ENCODE measurements at regions not wholly inside any gene's neighbourhood (a gene's known extent, or its start where the extent isn't known, plus 50 kb on each side); places are given as distances from the start of the nearest gene placed in this dataset.

- peak; percentile 9; the same call in 1 of the 2 replicates for TF ChIP-seq ZNF460 (CRISPR knock-in tag; IDR thresholded peaks at IDR 0.05; ENCODE audit: borderline replicate concordance)
- no peak for TF ChIP-seq ESRRA (CRISPR knock-in tag; IDR thresholded peaks at IDR 0.05; ENCODE audit: low read depth)
- TF ChIP-seq POLR2G (IDR thresholded peaks at IDR 0.05; ENCODE audit: low read depth, low read length) = no peak
- TF ChIP-seq IRF2 (CRISPR knock-in tag; IDR thresholded peaks at IDR 0.05) = 0 out of 2 replicates have a peak, but pooled peaks have one; percentile 31
- TF ChIP-seq KIAA2018 (CRISPR knock-in tag; IDR thresholded peaks at IDR 0.05; ENCODE audit: borderline replicate concordance) = no peak
- peak in 1 of 2 experiments; percentile 48; a peak in 1 of 4 replicates for TF ChIP-seq NR2F1 (CRISPR knock-in tag; IDR thresholded peaks at IDR 0.05)
- TF ChIP-seq CTCF (CRISPR knock-in tag; IDR thresholded peaks at IDR 0.05) = peak; percentile 40
- TF ChIP-seq, protein P1, sequence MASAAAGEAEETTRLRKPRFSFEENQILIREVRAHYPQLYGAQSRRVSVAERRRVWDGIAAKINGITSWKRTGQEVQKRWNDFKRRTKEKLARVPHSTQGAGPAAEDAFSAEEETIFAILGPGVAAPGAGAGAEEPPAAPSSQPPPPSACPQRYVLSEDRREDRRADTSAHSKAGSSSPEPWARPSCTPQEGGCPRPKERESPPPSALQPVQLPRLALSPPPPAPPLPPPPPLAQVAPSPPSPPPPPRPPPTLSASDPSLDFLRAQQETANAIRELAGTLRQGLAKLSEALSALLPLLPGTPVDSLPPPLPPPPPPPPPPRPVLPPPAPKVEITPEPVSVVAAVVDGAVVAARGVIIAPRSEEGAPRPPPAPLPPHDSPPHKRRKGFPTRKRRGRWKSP (CRISPR knock-in tag; IDR thresholded peaks at IDR 0.05) = no peak
- TF ChIP-seq ETV5 (CRISPR knock-in tag; IDR thresholded peaks at IDR 0.05; ENCODE audit: borderline replicate concordance) = peak; percentile 87
- TF ChIP-seq NFE2 (CRISPR knock-in tag; IDR thresholded peaks at IDR 0.05) = no peak
- peak; percentile 38; the same call in 1 of the 2 replicates for TF ChIP-seq RXRB (CRISPR knock-in tag; IDR thresholded peaks at IDR 0.05; ENCODE audit: borderline replicate concordance)
- TF ChIP-seq KDM6A (CRISPR knock-in tag; IDR thresholded peaks at IDR 0.05; ENCODE audit: low read depth) = no peak
- no peak for TF ChIP-seq ZSCAN9 (CRISPR knock-in tag; IDR thresholded peaks at IDR 0.05; ENCODE audit: borderline replicate concordance)
- TF ChIP-seq ELF1 (CRISPR knock-in tag; IDR thresholded peaks at IDR 0.05) = peak; percentile 53; the same call in 1 of the 2 replicates
- TF ChIP-seq, protein P2, sequence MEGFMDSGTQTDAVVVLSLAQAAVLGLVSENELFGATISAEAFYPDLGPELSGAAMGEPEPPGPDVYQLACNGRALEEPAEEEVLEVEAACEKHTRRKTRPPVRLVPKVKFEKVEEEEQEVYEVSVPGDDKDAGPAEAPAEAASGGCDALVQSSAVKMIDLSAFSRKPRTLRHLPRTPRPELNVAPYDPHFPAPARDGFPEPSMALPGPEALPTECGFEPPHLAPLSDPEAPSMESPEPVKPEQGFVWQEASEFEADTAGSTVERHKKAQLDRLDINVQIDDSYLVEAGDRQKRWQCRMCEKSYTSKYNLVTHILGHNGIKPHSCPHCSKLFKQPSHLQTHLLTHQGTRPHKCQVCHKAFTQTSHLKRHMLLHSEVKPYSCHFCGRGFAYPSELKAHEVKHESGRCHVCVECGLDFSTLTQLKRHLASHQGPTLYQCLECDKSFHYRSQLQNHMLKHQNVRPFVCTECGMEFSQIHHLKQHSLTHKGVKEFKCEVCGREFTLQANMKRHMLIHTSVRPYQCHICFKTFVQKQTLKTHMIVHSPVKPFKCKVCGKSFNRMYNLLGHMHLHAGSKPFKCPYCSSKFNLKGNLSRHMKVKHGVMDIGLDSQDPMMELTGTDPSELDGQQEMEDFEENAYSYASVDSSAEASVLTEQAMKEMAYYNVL (CRISPR knock-in tag; IDR thresholded peaks at IDR 0.05; ENCODE audit: borderline replicate concordance) = peak; percentile 78; the same call in 1 of the 2 replicates
Observed at GRCh38 chr10:110376021-110376766, 71.5 kb upstream of the SMNDC1 start (continued).

All from HepG2 (cell line).